ENCODE measurements at regions not wholly inside any gene's neighbourhood (a gene's known extent, or its start where the extent isn't known, plus 50 kb on each side); places are given as distances from the start of the nearest gene placed in this dataset.

DNA sequence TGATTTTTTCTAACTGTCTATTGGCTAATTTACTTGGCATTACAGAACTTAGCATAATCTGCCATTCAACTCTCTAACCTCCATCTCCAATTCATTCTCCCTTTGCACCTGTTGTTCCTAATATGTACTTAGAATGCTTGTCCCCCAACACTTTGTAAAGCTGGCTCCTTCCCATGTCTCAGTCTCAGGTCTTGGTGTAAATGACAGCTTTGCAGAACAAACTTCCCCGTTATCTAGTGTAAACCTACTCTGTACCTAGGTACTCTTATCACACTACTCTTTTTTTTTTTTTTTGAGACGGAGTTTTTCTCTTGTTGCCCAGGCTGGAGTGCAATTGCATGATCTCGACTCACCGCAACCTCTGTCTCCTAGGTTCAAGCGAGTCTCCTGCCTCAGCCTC lies 77.2 kb upstream of the CTNNA1 start:
- TF ChIP-seq, protein P1, sequence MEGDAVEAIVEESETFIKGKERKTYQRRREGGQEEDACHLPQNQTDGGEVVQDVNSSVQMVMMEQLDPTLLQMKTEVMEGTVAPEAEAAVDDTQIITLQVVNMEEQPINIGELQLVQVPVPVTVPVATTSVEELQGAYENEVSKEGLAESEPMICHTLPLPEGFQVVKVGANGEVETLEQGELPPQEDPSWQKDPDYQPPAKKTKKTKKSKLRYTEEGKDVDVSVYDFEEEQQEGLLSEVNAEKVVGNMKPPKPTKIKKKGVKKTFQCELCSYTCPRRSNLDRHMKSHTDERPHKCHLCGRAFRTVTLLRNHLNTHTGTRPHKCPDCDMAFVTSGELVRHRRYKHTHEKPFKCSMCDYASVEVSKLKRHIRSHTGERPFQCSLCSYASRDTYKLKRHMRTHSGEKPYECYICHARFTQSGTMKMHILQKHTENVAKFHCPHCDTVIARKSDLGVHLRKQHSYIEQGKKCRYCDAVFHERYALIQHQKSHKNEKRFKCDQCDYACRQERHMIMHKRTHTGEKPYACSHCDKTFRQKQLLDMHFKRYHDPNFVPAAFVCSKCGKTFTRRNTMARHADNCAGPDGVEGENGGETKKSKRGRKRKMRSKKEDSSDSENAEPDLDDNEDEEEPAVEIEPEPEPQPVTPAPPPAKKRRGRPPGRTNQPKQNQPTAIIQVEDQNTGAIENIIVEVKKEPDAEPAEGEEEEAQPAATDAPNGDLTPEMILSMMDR (IDR thresholded peaks at IDR 0.05; ENCODE audit: insufficient read depth, low read depth, low read length), result no peak
- TF ChIP-seq EZH2 (IDR thresholded peaks at IDR 0.05; ENCODE audit: insufficient read depth, low read length), result no peak
